Hepatocyte (in vitro differentiated cells): ENCODE measurements at regions not wholly inside any gene's neighbourhood (a gene's known extent, or its start where the extent isn't known, plus 50 kb on each side); places are given as distances from the start of the nearest gene placed in this dataset.

Experiments
- DNase-seq: peaks from one replicate; pipeline ENCODE4 v3.0.0-alpha.2; 2016; ENCODE audit warnings: low spot score
- H2AFZ ChIP-seq: fragments of 200-600 bp; sonication (generic); 2 replicates; pipeline ENCODE4 v1.6.0; 2016; ENCODE audit warnings: antibody characterized with exemption, mild to moderate bottlenecking
- H3K27ac ChIP-seq: fragments of 200-600 bp; sonication (generic); 2 replicates; pipeline ENCODE4 v1.5.1; 2016; ENCODE audit warnings: mild to moderate bottlenecking
- H3K27me3 ChIP-seq: fragments of 200-600 bp; sonication (generic); 2 replicates; pipeline ENCODE4 v1.6.1; 2016
- H3K36me3 ChIP-seq: fragments of 200-600 bp; sonication (generic); replicated peaks from 2 replicates; pipeline ENCODE4 v1.5.1; 2016; ENCODE audit warnings: low read depth; ENCODE audit not compliant: insufficient read depth
- H3K4me1 ChIP-seq: fragments of 200-600 bp; sonication (generic); 2 replicates; pipeline ENCODE4 v1.5.1; 2016; ENCODE audit warnings: mild to moderate bottlenecking, moderate library complexity; ENCODE audit not compliant: insufficient read depth
- H3K4me2 ChIP-seq: fragments of 200-600 bp; sonication (generic); 2 replicates; pipeline ENCODE4 v1.6.0; 2016
- H3K4me3 ChIP-seq: fragments of 200-600 bp; sonication (generic); 2 replicates; pipeline ENCODE4 v1.5.1; 2016; ENCODE audit warnings: mild to moderate bottlenecking
- H3K79me2 ChIP-seq: fragments of 200-600 bp; sonication (generic); 2 replicates; pipeline ENCODE4 v1.6.0; 2017; ENCODE audit warnings: mild to moderate bottlenecking
- H3K9me2 ChIP-seq: fragments of 200-600 bp; sonication (generic); replicated peaks from 2 replicates; pipeline ENCODE4 v1.6.0; 2017; ENCODE audit warnings: mild to moderate bottlenecking; ENCODE audit not compliant: insufficient read depth
- H3K9me3 ChIP-seq: fragments of 200-600 bp; sonication (generic); 2 replicates; pipeline ENCODE4 v1.5.1; 2016; ENCODE audit warnings: low read depth, mild to moderate bottlenecking
- H4K20me1 ChIP-seq: fragments of 200-600 bp; sonication (generic); 2 replicates; pipeline ENCODE4 v1.6.0; 2016; ENCODE audit warnings: mild to moderate bottlenecking; ENCODE audit not compliant: insufficient read depth, poor library complexity, severe bottlenecking
- EZH2 ChIP-seq: fragments of 200-600 bp; sonication (generic); IDR thresholded peaks from 2 replicates; pipeline ENCODE4 v1.6.1; 2016; ENCODE audit warnings: antibody characterized with exemption, mild to moderate bottlenecking, borderline replicate concordance
- EZH2phosphoT487 ChIP-seq: fragments of 200-600 bp; sonication (generic); IDR thresholded peaks from one replicate; pipeline ENCODE4 v1.6.1; 2018; ENCODE audit warnings: antibody characterized with exemption, mild to moderate bottlenecking, low read depth, moderate library complexity; ENCODE audit not compliant: unreplicated experiment, severe bottlenecking
- WGBS: methylation state at CpG from one replicate; pipeline ENCODE4 v1.1.6; 2016; ENCODE audit warnings: low lambda C conversion rate; ENCODE audit errors: missing lambda C conversion rate; 5-methylcytosine and 5-hydroxymethylcytosine counted together
- TF ChIP-seq, protein P1 (sequence below): fragments of 200-600 bp; sonication (generic); IDR thresholded peaks from 2 replicates; pipeline ENCODE4 v1.5.1; 2016; ENCODE audit warnings: antibody characterized with exemption, mild to moderate bottlenecking; ENCODE audit not compliant: poor library complexity

DNA sequence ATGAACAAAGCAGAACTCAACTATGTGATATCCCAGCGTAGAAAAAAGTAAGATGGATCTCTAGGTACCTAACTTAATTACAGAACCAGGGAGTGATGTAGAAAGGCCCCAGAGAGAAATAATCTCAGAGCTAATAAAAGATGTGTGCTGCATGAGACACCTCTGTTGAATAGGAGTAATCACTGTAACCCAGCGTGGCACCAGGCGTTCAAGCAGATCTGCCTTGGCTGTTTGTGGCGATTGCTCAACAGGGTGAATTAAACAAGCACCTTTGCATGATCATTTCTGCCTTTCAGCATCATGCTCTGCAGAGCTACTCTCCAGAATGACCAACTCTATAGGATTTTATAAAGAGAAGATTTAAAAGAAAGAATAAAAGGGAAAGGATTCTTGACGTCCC lies 81.7 kb upstream of the KCNIP4 start:
- 82% methylated on average over 5 of the region's 5 CpGs for WGBS
- Histone ChIP-seq H3K4me1 (no peaks in the 10 kb centered on the region), H3K27me3 (no peaks in the 10 kb centered on the region), H3K4me3 (no peak overlapping the region), H2AFZ (no peak overlapping the region), H4K20me1 (no peaks in the 10 kb centered on the region), H3K9me3 (no peaks in the 10 kb centered on the region), H3K4me2 (no peak overlapping the region), H3K27ac (no peak overlapping the region), H3K9me2 (no peaks in the 10 kb centered on the region), H3K36me3 (no peaks in the 10 kb centered on the region), H3K79me2 (no peaks in the 10 kb centered on the region)
- DNase-seq = no peak
- TF ChIP-seq, protein P1, sequence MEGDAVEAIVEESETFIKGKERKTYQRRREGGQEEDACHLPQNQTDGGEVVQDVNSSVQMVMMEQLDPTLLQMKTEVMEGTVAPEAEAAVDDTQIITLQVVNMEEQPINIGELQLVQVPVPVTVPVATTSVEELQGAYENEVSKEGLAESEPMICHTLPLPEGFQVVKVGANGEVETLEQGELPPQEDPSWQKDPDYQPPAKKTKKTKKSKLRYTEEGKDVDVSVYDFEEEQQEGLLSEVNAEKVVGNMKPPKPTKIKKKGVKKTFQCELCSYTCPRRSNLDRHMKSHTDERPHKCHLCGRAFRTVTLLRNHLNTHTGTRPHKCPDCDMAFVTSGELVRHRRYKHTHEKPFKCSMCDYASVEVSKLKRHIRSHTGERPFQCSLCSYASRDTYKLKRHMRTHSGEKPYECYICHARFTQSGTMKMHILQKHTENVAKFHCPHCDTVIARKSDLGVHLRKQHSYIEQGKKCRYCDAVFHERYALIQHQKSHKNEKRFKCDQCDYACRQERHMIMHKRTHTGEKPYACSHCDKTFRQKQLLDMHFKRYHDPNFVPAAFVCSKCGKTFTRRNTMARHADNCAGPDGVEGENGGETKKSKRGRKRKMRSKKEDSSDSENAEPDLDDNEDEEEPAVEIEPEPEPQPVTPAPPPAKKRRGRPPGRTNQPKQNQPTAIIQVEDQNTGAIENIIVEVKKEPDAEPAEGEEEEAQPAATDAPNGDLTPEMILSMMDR = no peak
- no peak for TF ChIP-seq EZH2

DNA sequence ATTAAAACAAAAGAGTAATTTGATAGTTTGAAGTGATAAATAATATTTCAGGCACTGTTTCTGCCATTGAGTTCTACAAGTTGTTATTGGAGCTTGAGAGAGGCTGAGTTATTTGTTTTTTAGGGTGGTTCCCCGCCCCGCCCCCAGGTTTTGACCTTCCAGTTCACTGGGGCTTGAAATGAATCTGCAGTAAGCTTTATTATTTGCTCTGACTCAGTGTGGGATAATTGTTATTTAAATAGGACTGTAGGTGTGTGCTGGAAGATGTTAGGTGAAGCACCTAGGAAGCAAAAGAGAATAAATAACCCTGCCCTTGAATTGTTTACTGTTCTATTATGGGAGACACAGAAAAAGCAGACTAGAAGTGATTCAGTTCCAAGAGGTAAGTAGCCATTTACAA lies 81.2 kb upstream of the KCNIP4 start:
- Histone ChIP-seq H3K4me3 (no peak overlapping the region), H4K20me1 (no peaks in the 10 kb centered on the region), H3K27ac (no peak overlapping the region), H3K79me2 (no peaks in the 10 kb centered on the region), H3K9me2 (no peaks in the 10 kb centered on the region), H3K4me2 (no peak overlapping the region), H3K27me3 (no peaks in the 10 kb centered on the region), H3K9me3 (no peaks in the 10 kb centered on the region), H3K36me3 (no peaks in the 10 kb centered on the region), H2AFZ (no peak overlapping the region), H3K4me1 (no peaks in the 10 kb centered on the region)
- no peak for DNase-seq
- WGBS = 62% methylated on average over 2 of the region's 2 CpGs
- no peak for TF ChIP-seq EZH2phosphoT487

DNA sequence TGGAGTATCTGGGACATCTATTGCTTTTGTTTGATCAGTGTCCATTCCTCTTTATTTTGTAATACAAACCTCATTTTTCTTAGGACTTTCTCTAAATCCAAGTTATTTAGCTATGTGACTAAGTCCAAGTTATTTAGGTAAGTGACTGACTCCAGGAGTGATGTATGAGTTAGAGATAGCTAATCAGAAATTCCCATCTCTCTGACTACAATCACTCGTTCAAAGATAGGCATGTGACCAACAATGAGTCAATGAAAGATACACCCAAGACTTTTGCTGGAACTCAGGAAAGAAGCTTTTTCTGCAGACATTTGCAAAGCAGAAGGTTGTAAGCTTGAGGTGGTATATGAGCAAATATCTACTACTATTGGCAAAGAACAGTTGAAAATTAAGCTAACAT lies 72.5 kb upstream of the KCNIP4 start:
- no peak overlapping the region for H2AFZ ChIP-seq
- no peak overlapping the region for H3K4me3 ChIP-seq
- TF ChIP-seq EZH2phosphoT487 (no peak), EZH2 (no peak)
- TF ChIP-seq, protein P1 = no peak
- no peaks in the 10 kb centered on the region for H3K79me2 ChIP-seq
- H3K4me1 ChIP-seq = no peaks in the 10 kb centered on the region
- H3K27ac ChIP-seq = no peak overlapping the region
- H3K9me3 ChIP-seq = no peaks in the 10 kb centered on the region
- no peaks in the 10 kb centered on the region for H3K27me3 ChIP-seq
- no peaks in the 10 kb centered on the region for H3K9me2 ChIP-seq
- H3K36me3 ChIP-seq = no peaks in the 10 kb centered on the region
- H4K20me1 ChIP-seq = no peaks in the 10 kb centered on the region
- no peak for DNase-seq
- 33% methylated on average over 1 of the region's 1 CpG for WGBS
- H3K4me2 ChIP-seq = no peak overlapping the region

DNA sequence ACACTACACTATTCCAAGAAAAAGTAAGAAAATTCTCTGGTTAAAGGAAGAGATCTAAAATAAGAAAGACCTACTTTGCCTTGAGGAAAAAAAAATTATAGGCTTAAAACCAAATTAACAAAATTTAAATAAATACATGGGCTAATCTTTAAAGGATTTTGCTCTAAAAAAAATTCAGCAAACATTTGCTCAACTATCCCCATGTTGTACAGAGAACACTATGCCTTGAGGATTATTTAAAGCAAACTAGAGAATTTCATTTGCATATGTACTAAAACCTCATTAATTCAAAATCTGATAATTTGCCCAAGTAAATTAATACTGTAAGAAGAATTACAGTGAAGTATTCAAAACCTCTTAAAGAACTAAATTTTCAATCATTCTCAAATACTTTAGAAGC lies 71.6 kb upstream of the KCNIP4 start:
- no peaks in the 10 kb centered on the region for H3K9me3 ChIP-seq
- no peaks in the 10 kb centered on the region for H3K9me2 ChIP-seq
- no peaks in the 10 kb centered on the region for H3K36me3 ChIP-seq
- H3K4me2 ChIP-seq = no peak overlapping the region
- DNase-seq = no peak
- H3K79me2 ChIP-seq = no peaks in the 10 kb centered on the region
- no peak overlapping the region for H2AFZ ChIP-seq
- no peak overlapping the region for H3K27ac ChIP-seq
- no peak for TF ChIP-seq EZH2
- TF ChIP-seq, protein P1 = no peak
- no peak for TF ChIP-seq EZH2phosphoT487
- no peak overlapping the region for H3K4me3 ChIP-seq
- H3K4me1 ChIP-seq = no peaks in the 10 kb centered on the region
- H3K27me3 ChIP-seq = no peaks in the 10 kb centered on the region
- H4K20me1 ChIP-seq = no peaks in the 10 kb centered on the region
